ENCODE measurements at regions not wholly inside any gene's neighbourhood (a gene's known extent, or its start where the extent isn't known, plus 50 kb on each side); places are given as distances from the start of the nearest gene placed in this dataset.

DNA sequence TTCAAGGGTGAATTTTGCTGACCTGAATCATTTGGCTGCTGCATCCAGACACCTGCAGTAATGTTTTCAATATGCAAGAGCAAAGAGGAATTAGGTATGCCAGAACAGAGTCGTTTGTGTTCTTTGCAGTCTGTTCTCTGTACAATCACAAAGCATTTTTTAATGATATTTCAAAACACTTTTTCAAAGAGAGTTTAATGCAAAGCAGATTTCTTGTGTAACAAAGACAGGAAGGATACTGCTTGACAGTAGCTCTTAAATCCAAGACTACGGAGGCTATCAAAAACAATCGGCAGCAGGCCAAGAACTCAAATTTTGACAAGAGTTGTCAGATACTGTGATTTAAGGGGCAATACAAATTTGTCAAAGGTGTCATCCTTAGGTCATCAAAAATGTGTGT, 341.9 kb downstream of the GADD45G start (continued):
- TF ChIP-seq KDM4A (IDR thresholded peaks at IDR 0.05; ENCODE audit: low read depth, low read length, severe bottlenecking) (no peak), POU5F1 (IDR thresholded peaks at IDR 0.05; ENCODE audit: low read depth, low read length) (no peak), CTBP2 (IDR thresholded peaks at IDR 0.05; ENCODE audit: borderline replicate concordance, insufficient read depth, insufficient read length, low read length) (no peak), POLR2AphosphoS5 (IDR thresholded peaks at IDR 0.05; ENCODE audit: low read depth, low read length) (no peak)

Measured in H1 (cell line).